Right lobe of liver (tissue), 6 donors: ENCODE measurements at regions not wholly inside any gene's neighbourhood (a gene's known extent, or its start where the extent isn't known, plus 50 kb on each side); places are given as distances from the start of the nearest gene placed in this dataset.

Source experiments
- ATAC-seq, 4 donors: fragments of 200-7000 bp; cut with Tn5 transposase; one replicate each; pipeline ENCODE4 v1.9.1; 2020; ENCODE audit warnings: mild to moderate bottlenecking in 4 of 4, moderate library complexity in 4 of 4
- DNase-seq, 3 donors: peaks; one replicate each; pipeline ENCODE4 v3.0.0-alpha.2; 2020
- H3K27ac ChIP-seq, 3 donors: fragments of 200-600 bp; one replicate each; pipeline ENCODE4 v1.8.0; 2022
- H3K27me3 ChIP-seq, 2 donors: fragments of 200-600 bp; one replicate each; pipeline ENCODE4 v1.8.0; 2022
- H3K36me3 ChIP-seq, 4 donors: fragments of 200-600 bp; sonication (generic) in 1 of 4; one replicate each; pipeline versions ENCODE4 v1.5.1 to v1.8.0; 2017 to 2022; ENCODE audit warnings: control low read depth in 1 of 4
- H3K4me1 ChIP-seq, 4 donors: fragments of 200-600 bp; sonication (generic) in 1 of 4; one replicate each; pipeline versions ENCODE4 v1.5.1 to v1.8.0; 2017 to 2022; ENCODE audit warnings: control low read depth in 1 of 4
- H3K4me3 ChIP-seq, 3 donors: fragments of 200-600 bp; one replicate each; pipeline ENCODE4 v1.8.0; 2022
- H3K9me3 ChIP-seq, 4 donors: fragments of 200-600 bp; sonication (generic) in 1 of 4; one replicate each; pipeline versions ENCODE4 v1.5.1 to v1.8.0; 2017 to 2022; ENCODE audit warnings: control low read depth in 1 of 4
- CTCF ChIP-seq, 4 donors: fragments of 200-600 bp in 3 of 4; fragments of 450-650 bp in 1 of 4; IDR thresholded peaks; one replicate each; pipeline versions ENCODE4 v1.5.1 to v1.8.0; 2016 to 2022; ENCODE audit warnings: antibody characterized with exemption in 4 of 4, mild to moderate bottlenecking in 2 of 4
- POLR2A ChIP-seq: fragments of 450-650 bp; IDR thresholded peaks from one replicate; pipeline ENCODE4 v1.6.1; 2017; ENCODE audit warnings: antibody characterized with exemption, mild to moderate bottlenecking
- whole genome bisulfite sequencing: methylation state at CpG from one replicate; pipeline ENCODE4 v1.1.6; 2018; ENCODE audit warnings: low coverage, low lambda C conversion rate; ENCODE audit not compliant: insufficient coverage; ENCODE audit errors: missing lambda C conversion rate; 5-methylcytosine and 5-hydroxymethylcytosine counted together
- intact Hi-C, 2 donors: fragments of 100-400 bp; cut with DNase I; formaldehyde crosslinking; loops; one replicate each; pipeline versions ENCODE4 v1.11.2 to v1.14.1; 2022
- donor health status: DM: no; HTN: yes; CAD: no.
- donor health status: DM: no; HTN: no; CAD: no.
- donor health status: DM: no; HTN: no; CAD: no.
- donor health status: DM: no; HTN: yes; CAD: no.
- donor health status: DM: no; HTN: yes; CAD: no.

- no peak overlapping the region for H3K4me3 ChIP-seq
- no peak for DNase-seq
- H3K27ac ChIP-seq: no peak overlapping the region
- no peaks in the 10 kb centered on the region for H3K4me1 ChIP-seq
- no peak for ATAC-seq
- H3K27me3 ChIP-seq: no peaks in the 10 kb centered on the region
- no peaks in the 10 kb centered on the region for H3K9me3 ChIP-seq
- 90% methylated on average over 5 of the region's 6 CpGs for WGBS
- H3K36me3 ChIP-seq: no peaks in the 10 kb centered on the region
- intact Hi-C loops: no loop called here
- TF ChIP-seq CTCF (IDR thresholded peaks at IDR 0.05) (no peak), POLR2A (no peak)
Measured at GRCh38 chr3:59464187-59464586, 414.4 kb upstream of the CFAP20DC start.

GRCh38 chr3:59463253-59463652 lies 413.4 kb upstream of the CFAP20DC start:
- no peak overlapping the region for H3K27ac ChIP-seq
- intact Hi-C loops: no loop called here
- H3K4me3 ChIP-seq: no peak overlapping the region
- no peaks in the 10 kb centered on the region for H3K27me3 ChIP-seq
- no peaks in the 10 kb centered on the region for H3K9me3 ChIP-seq
- DNase-seq (no peak), ATAC-seq (no peak)
- no peaks in the 10 kb centered on the region for H3K4me1 ChIP-seq
- 69% methylated on average over 4 of the region's 5 CpGs for WGBS
- H3K36me3 ChIP-seq: no peaks in the 10 kb centered on the region
- TF ChIP-seq CTCF (IDR thresholded peaks at IDR 0.05) (no peak), POLR2A (no peak)

- Histone ChIP-seq H3K27ac (no peak overlapping the region), H3K4me3 (no peak overlapping the region), H3K9me3 (no peaks in the 10 kb centered on the region), H3K27me3 (no peaks in the 10 kb centered on the region), H3K4me1 (no peaks in the 10 kb centered on the region), H3K36me3 (no peaks in the 10 kb centered on the region)
- DNase-seq (no peak), ATAC-seq (no peak)
- TF ChIP-seq CTCF (IDR thresholded peaks at IDR 0.05) (no peak), POLR2A (no peak)
- intact Hi-C loops: no loop called here
- 70% methylated on average over 2 of the region's 2 CpGs for WGBS
Measured at GRCh38 chr3:59460068-59460467, 410.2 kb upstream of the CFAP20DC start.

GRCh38 chr3:59456852-59457485 lies 407.1 kb upstream of the CFAP20DC start:
- WGBS: 65% methylated on average over 6 of the region's 7 CpGs
- Histone ChIP-seq H3K36me3 (no peaks in the 10 kb centered on the region), H3K4me3 (no peak overlapping the region), H3K4me1 (no peaks in the 10 kb centered on the region), H3K27ac (no peak overlapping the region), H3K27me3 (no peaks in the 10 kb centered on the region), H3K9me3 (no peaks in the 10 kb centered on the region)
- intact Hi-C loops: no loop called here
- TF ChIP-seq POLR2A (no peak), CTCF (IDR thresholded peaks at IDR 0.05) (no peak)
- no peak for DNase-seq
- ATAC-seq: no peak
